ENCODE measurements at regions not wholly inside any gene's neighbourhood (a gene's known extent, or its start where the extent isn't known, plus 50 kb on each side); places are given as distances from the start of the nearest gene placed in this dataset.

DNA sequence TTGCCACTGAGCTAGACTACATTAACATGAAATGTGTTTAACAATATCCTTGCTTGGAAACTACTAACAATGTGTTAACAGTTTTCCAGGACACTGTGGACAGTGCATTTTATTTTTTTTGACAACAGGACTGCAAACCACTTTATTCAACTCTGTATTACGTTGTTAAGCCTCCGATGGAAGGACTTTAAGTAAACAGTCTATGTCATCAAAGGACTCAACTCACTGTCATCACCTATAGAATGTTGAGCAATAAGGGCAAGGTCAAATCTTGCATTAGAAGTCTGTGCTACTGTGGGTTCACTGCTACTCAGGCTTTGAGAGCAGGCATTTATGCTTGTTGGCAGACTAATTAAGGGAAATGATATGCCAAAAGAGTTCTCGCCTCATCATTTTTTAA lies 483.7 kb downstream of the FLRT2 start (continued):
- TF ChIP-seq RAD21 (CRISPR knock-in tag; IDR thresholded peaks at IDR 0.05) (no peak), ZNF883 (CRISPR knock-in tag; IDR thresholded peaks at IDR 0.05; ENCODE audit: not compliant biosample characterization) (no peak), ZNF598 (CRISPR knock-in tag; IDR thresholded peaks at IDR 0.05; ENCODE audit: borderline replicate concordance) (no peak), ONECUT2 (CRISPR knock-in tag; IDR thresholded peaks at IDR 0.05) (no peak), ZNF737 (CRISPR knock-in tag; IDR thresholded peaks at IDR 0.05; ENCODE audit: borderline replicate concordance) (no peak), WIZ (CRISPR knock-in tag; IDR thresholded peaks at IDR 0.05) (no peak), AHR (CRISPR knock-in tag; IDR thresholded peaks at IDR 0.05) (no peak), BRD4 (CRISPR knock-in tag; IDR thresholded peaks at IDR 0.05) (no peak), NFE2 (CRISPR knock-in tag; IDR thresholded peaks at IDR 0.05) (no peak), JUND (CRISPR knock-in tag; IDR thresholded peaks at IDR 0.05) (no peak), AFF4 (CRISPR knock-in tag; IDR thresholded peaks at IDR 0.05) (no peak), CREM (IDR thresholded peaks at IDR 0.05) (no peak), CREM (CRISPR knock-in tag; IDR thresholded peaks at IDR 0.05) (no peak), ZNF138 (CRISPR knock-in tag; IDR thresholded peaks at IDR 0.05; ENCODE audit: low read depth) (no peak), ZNF264 (CRISPR knock-in tag; IDR thresholded peaks at IDR 0.05) (no peak), U2AF1 (optimal IDR thresholded peaks at IDR 0.05; ENCODE audit: low read depth, low read length) (no peak), SMAD3 (CRISPR knock-in tag; IDR thresholded peaks at IDR 0.05) (no peak), IRF9 (CRISPR knock-in tag; IDR thresholded peaks at IDR 0.05; ENCODE audit: borderline replicate concordance) (no peak), ZEB1 (IDR thresholded peaks at IDR 0.05; ENCODE audit: insufficient replicate concordance, low read depth) (no peak), MEIS1 (CRISPR knock-in tag; IDR thresholded peaks at IDR 0.05; ENCODE audit: borderline replicate concordance) (no peak), MAFK (conservative IDR thresholded peaks at IDR 0.05 in 1 of 2, IDR thresholded peaks at IDR 0.05 in 1 of 2; ENCODE audit: low read length in 2 of 2) (no peak), CSRNP1 (CRISPR knock-in tag; IDR thresholded peaks at IDR 0.05) (no peak), ELF3 (CRISPR knock-in tag; IDR thresholded peaks at IDR 0.05) (no peak), GZF1 (CRISPR knock-in tag; IDR thresholded peaks at IDR 0.05) (no peak), THRA (CRISPR knock-in tag; IDR thresholded peaks at IDR 0.05; ENCODE audit: borderline replicate concordance) (no peak), FOXK2 (IDR thresholded peaks at IDR 0.05) (no peak), JUN (CRISPR knock-in tag; IDR thresholded peaks at IDR 0.05) (no peak)
